Spleen (tissue), 7 donors: ENCODE measurements at regions not wholly inside any gene's neighbourhood (a gene's known extent, or its start where the extent isn't known, plus 50 kb on each side); places are given as distances from the start of the nearest gene placed in this dataset.

Experiments
- CTCF ChIP-seq, 11 experiments: fragments of 200-600 bp in 7 of 11; fragments of 450-650 bp in 4 of 11; sonication (generic) in 4 of 11; IDR thresholded peaks in 8 of 11; conservative IDR thresholded peaks in 3 of 11; 1 replicate in 7 of 11; 2 replicates in 4 of 11; pipeline versions ENCODE4 v1.4.0 to v1.8.0; 2016 to 2021; ENCODE audit warnings: antibody characterized with exemption in 11 of 11, inconsistent platforms in 4 of 11, mild to moderate bottlenecking in 1 of 11
- POLR2A ChIP-seq, 3 donors: fragments of 450-650 bp; IDR thresholded peaks; one replicate each; pipeline ENCODE4 v1.5.1; 2017; ENCODE audit warnings: antibody characterized with exemption in 3 of 3, mild to moderate bottlenecking in 1 of 3
- POLR2AphosphoS5 ChIP-seq, 3 donors: sonication (generic); formaldehyde crosslinking; IDR thresholded peaks; one replicate each; pipeline ENCODE4 v1.5.1; 2017; ENCODE audit warnings: antibody characterized with exemption in 3 of 3
- donor health status: DM: no; HTN: no; CAD: no; lungs with moderate emphysema.
- donor health status: DM: no; HTN: no; CAD: no.
- donor health status: DM: no; HTN: no; CAD: no.

- TF ChIP-seq CTCF (IDR thresholded peaks at IDR 0.05 in 8 of 11, conservative IDR thresholded peaks at IDR 0.05 in 3 of 11) (no peak), POLR2AphosphoS5 (IDR thresholded peaks at IDR 0.05) (no peak), POLR2A (IDR thresholded peaks at IDR 0.05) (no peak)
Observed at GRCh38 chr14:65260786-65261185, 151.7 kb upstream of the FUT8 start.
